GM13976 (cell line): ENCODE measurements at regions not wholly inside any gene's neighbourhood (a gene's known extent, or its start where the extent isn't known, plus 50 kb on each side); places are given as distances from the start of the nearest gene placed in this dataset.

Experiments used
- DNase-seq: peaks from one replicate; pipeline ENCODE4 v3.0.0; 2012; ENCODE audit warnings: low spot score
- CTCF ChIP-seq: IDR thresholded peaks from 2 replicates; pipeline ENCODE4 v1.5.1; 2012; ENCODE audit warnings: borderline replicate concordance, mild to moderate bottlenecking; ENCODE audit not compliant: insufficient read depth; ENCODE audit errors: extremely low read depth, missing control alignments, control extremely low read depth
- in situ Hi-C: fragments of 300-500 bp; cut with MboI; formaldehyde crosslinking; loops from one replicate; pipeline ENCODE4 v1.12.0; 2022; ENCODE audit warnings: low sequenced_read_pairs, mixed read lengths, inconsistent platforms; ENCODE audit not compliant: unreplicated experiment

- no peak for TF ChIP-seq CTCF
- in situ Hi-C loops, result no loop called here
- DNase-seq, result no peak
Observed at GRCh38 chr5:174364676-174365075, 319.2 kb downstream of the NSG2 start.

- in situ Hi-C loops, result no loop called here
- no peak for DNase-seq
- no peak for TF ChIP-seq CTCF
Observed at GRCh38 chr5:174371600-174372094, 326.1 kb downstream of the NSG2 start.

- no peak for DNase-seq
- in situ Hi-C loops, result no loop called here
- no peak for TF ChIP-seq CTCF
Observed at GRCh38 chr5:174374206-174374605, 328.7 kb downstream of the NSG2 start.

- TF ChIP-seq CTCF, result no peak
- in situ Hi-C loops, result no loop called here
- no peak for DNase-seq
Observed at GRCh38 chr5:174376056-174376455, 330.6 kb downstream of the NSG2 start.

GRCh38 chr5:174376726-174377373 lies 331.3 kb downstream of the NSG2 start:
- DNase-seq, result no peak
- no peak for TF ChIP-seq CTCF
- in situ Hi-C loops, result no loop called here

GRCh38 chr5:174378121-174378874 lies 332.8 kb downstream of the NSG2 start:
- no peak for DNase-seq
- in situ Hi-C loops, result no loop called here
- TF ChIP-seq CTCF, result no peak
